Right renal pelvis (tissue), 4 donors: ENCODE measurements at regions not wholly inside any gene's neighbourhood (a gene's known extent, or its start where the extent isn't known, plus 50 kb on each side); places are given as distances from the start of the nearest gene placed in this dataset.

ENCODE experiments used
- DNase-seq, 4 donors: peaks; one replicate each; pipeline ENCODE4 v3.0.0-alpha.2; 2013; ENCODE audit warnings: low read depth in 4 of 4, low spot score in 3 of 4, missing footprints in 1 of 4

DNA sequence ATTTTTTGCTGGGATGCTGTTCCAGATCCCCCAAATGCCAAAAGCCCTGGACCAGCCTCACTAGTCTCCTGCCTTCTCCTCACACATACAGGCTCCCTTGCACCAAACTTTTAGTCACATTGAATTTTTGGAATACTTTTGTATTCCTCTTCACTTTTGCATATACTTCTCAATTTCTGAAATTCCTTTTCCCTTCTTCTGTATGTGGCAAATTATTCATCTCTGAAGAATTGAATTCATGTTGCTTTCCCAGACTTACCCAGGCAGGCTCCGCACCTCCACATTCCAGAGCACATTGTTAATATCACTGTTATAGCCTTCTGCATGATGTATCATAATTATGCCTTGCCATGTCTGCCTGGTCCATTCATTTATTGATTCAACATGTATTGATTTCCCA lies 255.3 kb upstream of the POU3F2 start:
- DNase-seq = no peak

DNA sequence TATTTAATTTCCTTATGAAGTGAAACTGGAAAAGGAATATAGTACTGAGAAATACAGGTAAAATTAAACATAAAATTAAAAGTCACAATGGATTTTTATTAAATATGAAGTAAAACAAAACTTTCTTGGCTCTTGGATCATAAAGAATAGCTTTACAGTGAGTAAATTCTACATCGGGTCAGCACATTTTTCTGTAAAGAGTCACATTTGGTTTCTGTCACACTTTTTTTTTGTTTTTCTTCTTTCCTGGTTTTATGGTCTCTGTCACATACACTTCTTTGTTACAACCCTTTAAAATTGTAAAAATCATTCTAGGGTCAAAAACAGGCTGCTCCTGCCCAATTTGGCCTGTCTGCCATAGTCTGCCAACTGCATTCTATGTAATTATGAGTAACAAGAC lies 254.4 kb upstream of the POU3F2 start:
- no peak for DNase-seq

DNA sequence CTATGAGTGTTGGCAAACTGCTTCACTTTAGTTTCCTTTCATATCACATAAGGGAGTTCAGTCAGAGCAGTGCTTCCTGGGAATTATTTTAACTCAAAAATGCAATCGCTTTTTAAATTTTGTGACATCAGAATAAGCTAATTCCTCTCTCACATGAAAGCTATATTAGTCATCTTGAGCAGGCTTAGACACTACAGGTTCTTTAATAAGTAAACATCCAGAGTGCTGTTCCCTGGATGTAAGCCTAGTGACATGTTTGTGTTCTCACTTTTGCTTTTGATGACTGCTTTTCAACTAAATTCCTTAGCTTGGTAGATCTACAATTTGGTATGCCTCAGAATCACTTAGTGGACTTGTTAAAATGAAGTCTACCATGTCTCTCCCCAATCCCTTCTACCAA lies 252.7 kb upstream of the POU3F2 start:
- DNase-seq = no peak

DNA sequence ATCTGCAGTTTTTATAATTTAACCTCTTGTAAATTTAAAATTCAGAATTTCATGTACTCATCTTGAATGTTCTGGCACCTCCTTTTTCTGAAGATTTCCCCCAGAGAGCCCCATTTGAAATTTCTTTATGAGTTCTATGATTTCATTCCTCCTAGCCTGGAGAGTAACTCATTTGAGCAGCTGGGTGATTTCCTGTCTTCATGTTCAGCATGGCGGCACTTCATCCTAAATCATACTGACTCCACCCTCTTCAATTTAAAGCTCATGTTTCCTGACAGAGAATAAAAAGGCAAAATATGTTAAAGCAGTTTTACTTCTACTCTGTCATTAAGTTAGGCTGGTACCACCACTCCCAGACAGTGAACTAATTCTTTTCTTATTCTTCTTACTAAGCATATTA lies 250.9 kb upstream of the POU3F2 start:
- DNase-seq = no peak

DNA sequence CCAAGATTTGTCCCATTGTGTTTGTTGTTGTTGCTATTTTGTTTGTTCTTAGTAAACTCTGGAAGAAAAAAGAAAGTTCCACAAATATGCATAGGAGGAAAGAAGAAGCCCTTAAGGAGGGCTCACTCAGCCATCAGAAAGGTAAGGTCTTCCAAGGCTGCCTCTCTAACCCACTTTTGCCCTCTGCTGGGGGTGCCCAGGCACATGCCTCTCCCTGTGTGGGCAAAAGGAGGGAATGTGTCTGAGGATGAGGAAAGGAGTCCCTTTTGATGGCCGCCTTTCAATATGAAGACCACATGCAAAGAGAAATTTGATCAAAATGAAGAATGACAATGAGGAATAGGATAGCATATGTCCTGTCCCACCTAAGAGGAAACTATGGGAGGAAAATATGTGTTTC lies 248.2 kb upstream of the POU3F2 start:
- DNase-seq = no peak

DNA sequence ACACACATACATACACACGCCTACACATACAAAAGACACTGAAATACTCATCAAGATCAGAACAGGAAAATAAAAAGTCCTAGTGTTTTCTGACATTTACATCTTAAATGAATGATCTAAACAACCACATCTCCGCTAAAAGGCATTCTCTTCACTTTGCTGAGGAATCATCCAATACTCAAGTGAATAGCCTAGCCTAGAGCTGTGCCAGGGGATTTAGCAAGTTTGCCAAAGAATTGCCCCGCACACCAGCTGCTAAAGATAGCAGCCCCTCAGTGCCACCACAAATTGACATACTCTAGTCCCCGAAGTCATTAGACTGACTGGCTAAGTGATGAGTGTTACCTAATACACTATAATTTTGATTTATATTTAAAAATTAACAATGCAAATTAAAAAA lies 246.8 kb upstream of the POU3F2 start:
- no peak for DNase-seq

DNA sequence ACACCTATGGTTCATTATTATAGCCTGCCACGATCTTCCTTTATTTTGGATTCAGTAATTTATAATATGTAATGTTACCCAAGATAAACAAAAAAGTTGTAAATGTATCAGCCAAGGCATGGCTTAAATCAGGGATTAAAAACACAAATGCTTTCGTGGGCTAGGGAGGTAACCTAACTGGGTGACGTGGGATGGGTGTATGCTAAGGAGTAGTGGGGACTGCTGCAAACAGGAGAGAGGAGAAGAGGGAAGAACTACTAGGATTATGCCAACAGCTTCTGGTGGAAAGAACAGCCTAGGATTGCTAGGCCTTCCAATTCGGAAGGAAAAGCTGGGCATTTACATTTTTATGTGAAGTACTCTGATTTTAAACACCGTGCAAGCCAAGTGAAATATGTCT lies 244.8 kb upstream of the POU3F2 start:
- DNase-seq = no peak

DNA sequence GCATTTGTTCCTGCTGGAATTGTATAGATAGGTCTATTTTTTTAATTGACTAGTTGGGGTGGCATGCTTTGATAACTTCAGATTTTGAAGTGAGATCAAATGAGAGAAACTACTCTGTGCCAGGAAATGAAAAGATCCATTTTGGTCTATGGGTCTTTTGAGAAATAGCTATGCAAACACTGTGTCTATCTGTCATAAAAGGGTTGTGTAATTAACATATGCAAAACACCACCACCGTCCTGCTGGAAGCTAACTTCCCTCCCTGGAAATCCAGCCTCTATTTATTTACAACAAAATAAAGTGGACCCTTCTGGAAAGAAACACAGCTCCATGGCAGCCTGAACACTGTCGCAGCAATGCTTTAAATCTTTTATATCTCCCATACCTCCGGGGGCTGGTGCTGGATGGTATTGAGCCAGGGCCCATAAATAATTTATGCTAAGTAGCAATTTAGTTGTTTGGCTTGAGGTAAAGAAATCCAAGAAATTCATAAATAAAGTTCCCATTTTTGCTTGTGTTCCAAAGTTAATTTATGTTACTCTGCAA lies 244.2 kb upstream of the POU3F2 start:
- DNase-seq = no peak

DNA sequence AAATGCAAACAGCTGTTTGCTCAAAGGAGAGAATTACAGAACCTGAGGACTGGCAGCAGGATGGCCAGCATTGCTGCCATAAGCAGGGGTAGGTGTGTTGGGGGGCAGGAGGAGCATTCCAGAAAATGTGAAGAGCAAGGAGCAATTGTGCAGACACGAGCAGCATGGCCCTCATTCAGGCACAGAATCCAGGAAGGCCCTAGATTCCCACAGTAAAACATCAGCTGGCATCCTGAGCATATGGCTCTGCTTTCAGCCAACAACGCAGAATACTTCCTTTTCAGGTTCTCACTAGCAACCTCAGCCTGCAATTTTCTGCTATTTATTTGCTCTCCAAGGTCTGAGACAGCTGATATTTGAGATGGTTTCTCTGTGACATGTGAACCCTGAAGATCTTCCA lies 243.4 kb upstream of the POU3F2 start:
- no peak for DNase-seq

DNA sequence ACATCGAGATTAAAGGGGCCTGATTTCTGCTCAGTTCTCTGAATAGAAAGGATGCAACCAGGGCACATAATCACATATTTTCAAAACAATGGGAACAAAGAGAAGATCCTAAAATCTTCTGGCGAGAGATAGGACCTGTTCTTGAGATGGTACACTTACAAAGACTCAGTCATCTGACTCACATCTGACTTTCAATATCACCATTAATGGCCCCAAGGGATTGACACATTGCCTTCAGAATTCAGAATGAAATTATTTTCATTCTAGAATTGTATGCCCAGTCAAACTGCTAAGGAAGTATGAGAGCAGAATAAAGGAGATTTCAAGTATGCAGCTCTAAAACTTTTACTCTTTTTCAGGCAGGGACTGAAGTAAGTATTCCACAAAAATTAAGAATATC lies 240.7 kb upstream of the POU3F2 start:
- DNase-seq = no peak

DNA sequence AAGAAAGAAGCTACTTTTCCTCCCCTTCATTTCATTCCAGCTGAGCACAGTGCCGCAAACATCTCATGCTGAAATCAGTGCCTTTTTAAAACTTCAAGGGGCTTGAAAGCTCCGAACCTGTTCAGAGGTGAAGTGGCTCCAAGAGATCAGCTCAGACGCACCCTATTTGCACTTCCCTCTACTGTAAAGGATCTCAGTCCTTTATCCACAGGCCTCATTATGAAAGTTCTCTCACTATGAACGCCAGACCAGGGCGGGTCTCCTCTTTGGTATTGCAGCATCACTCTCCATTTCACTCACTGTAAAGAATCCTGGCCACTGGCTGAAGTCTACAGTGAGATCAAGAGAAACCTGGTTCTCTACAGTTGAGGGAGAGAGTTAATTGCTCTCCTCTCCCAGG lies 232.7 kb upstream of the POU3F2 start:
- no peak for DNase-seq

DNA sequence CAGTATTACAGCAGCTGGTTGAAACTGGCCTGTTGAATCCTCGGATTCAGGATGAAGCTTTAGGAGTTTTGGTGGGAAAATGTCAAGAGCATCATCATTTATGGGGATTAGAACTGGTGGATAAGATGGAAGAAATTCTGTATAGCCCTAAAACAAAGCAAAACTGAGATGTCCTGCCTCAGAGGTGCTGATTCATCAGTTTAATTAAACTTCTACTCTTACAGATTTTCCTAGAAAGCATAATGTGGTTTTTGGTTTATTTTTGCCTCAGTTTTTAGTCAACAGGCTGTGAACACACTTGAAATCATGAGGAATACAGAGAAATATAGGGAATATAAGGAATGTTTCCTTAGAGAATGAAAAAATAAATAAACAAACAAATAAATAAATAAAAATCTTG lies 228.7 kb upstream of the POU3F2 start:
- DNase-seq = no peak

DNA sequence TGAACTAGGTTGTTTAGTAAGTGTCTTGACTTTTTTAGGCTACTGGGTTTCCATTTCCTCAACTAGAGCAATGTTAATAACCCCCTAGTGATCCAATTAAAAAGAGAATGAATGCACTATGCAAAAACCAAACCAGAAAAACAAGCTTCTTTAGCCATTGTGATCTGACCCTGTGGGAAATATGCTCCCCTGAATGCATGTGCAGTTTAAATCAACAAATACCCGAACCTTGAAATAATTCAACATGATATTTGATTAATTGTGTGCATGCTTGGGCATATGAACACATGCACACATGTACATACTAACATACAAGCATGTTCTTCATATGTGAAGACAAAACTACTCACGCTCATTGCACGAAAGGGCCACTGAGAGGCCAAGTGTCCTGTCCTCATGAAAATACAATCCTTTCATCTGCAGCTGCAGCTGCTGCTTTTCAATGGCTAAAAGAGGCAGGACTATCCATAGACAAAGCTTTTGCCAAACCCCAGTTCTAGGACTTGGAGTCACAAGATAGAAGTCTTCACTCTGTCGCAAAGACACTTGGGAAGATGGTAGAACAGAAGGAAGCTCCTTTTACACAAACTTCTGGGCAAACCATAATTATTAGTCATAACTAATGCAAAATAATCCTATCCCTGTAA lies 207.1 kb upstream of the POU3F2 start:
- DNase-seq = no peak

DNA sequence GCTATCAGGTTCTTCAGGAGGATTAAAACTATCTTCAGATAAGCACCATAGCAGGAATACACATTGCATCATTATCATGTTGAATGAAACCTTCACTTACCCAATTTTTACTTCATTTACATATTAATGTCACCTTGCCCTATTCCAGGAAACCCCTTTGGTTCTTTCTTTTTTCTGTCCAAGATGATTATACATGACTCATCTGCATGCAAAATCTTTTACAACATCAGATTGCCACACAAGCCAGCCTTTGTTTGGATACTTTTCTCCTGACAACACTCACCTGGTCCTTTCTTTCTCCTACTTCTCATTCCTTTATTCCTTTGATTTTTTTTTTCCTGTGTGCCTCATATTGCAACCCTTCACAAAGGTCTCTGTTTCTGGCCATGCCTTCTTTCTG lies 200.5 kb upstream of the POU3F2 start:
- DNase-seq = no peak

DNA sequence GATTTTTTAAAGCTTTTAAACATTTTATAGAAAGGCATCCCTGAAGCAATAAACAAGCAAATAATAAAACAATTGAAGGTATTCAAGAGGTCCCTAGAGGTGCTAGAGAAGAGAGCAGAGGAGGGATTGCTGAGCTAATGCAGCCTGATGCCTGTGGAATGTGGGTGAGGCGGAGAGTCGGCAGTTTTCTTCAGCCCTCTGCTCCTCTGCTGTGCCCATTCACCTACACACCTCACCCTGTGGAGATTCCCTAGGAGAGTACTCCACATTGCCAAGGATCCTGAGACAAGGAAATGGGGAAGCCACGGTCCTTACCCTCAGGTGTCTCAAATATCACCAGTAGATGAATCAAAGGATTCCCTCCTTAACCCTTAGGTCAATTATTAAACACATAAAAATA lies 199.8 kb upstream of the POU3F2 start:
- DNase-seq = no peak

DNA sequence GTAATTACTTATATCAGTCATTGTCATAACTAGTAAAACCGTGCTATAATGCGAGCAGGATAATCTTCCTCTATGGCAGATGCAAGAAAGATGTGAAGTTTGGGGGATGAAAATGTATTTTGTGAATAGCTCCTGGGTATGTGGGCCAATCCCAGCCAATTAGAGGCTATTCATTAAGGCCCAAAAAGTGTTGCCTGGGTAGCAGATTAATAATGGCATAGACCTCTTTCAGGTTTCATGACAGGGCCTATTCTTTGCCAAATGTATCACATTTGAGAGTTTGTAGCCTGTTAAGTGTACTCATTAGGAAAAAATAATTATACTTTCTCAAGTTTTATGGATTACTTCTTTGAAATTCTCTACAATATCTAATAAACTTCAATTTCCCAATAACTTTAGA lies 199.2 kb upstream of the POU3F2 start:
- no peak for DNase-seq

DNA sequence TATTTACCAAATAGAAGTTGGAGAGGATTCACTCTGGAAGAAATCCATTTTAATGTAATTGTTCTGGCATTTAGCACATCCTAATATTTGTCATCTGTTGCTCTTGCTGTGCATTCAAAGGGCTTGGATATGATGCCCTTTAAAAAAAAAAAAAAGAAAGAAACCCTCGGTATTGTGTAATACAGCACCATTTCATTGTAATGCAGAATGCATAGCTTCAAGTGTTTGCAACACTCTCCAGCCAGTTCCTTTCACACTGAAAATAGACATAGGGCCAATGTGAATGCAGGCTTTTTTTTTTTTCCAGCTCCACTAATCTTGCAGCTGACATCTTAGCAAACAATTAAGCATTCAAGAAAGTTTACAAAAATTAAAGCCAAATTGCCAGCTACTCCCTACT lies 197.4 kb upstream of the POU3F2 start:
- no peak for DNase-seq

DNA sequence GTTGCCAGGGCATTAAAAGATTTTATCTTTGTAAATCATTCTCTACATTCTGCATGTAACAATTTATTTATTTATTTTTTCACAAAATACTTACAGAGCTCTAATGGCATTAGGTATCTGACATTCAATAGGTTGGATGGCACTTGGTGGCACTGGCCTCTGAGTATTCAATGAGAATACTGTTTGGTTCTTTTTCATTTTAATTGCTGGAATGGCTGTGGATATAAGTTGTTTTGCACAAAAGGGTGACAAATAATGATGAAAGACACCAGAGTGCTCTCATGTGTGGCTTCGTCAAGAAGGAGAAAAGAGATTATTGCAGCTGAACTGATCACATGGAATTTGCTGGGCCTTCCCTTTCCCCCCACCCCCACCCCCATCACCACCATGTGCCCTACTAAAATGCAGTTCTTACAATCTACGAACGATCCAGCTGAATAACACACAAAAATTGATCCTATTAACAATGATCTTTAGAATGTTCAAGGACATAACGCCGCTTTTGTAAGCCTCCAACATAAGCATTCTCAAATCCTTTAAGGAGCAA lies 195.2 kb upstream of the POU3F2 start:
- no peak for DNase-seq

DNA sequence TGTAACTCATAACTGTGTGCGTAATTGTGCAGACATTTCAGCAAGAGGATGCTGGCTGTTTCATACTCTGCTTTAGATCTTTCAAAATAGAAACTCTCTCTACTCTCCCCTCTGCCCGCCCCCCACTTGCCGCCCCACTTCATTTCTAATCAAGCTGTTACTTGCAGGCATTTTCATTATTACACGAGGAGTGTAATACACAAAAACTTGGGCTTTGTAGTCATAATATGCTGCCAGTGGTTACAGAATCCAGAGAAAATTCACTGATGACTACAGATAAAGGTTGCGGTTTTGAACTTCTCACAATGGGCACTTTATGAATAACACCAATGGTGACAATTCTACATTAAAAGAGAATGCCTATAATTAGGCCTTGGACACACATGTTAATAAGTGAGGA lies 194.0 kb upstream of the POU3F2 start:
- no peak for DNase-seq

DNA sequence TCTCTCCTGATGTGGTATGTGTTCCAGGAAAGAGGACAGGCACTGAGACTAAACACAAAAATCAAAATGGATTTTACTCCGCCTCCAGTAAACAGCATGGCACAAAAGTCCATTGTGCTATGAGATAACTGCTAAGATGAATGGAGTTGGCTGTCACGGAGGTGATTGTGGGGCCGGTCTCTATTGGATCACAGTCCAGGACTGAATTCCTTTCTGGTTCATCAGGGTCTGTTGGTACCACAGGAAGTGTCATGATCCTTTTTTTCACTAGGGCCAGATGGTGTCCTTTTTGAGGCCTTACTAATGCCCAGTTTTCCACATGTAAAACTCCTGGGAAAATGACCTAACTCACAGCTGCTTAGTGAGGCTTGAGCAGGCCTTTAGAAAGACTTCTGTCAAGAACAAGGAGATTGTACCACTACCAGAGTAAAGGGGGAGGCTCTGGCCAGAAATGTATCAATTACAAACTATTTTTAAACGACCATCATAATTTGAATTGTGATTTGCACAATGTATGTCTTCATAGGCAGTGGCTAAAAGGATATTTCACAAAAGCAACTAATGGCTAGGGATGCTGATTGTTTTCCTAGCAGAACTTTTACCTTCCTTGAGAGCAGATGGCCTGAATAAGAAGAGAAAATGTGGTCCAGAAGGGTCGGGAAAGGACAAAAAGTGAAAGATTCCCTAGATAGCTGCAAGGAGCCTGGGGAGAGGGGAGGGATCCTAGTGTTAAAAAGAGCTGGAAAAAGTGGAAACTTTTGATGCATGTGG lies 192.2 kb upstream of the POU3F2 start:
- no peak for DNase-seq

DNA sequence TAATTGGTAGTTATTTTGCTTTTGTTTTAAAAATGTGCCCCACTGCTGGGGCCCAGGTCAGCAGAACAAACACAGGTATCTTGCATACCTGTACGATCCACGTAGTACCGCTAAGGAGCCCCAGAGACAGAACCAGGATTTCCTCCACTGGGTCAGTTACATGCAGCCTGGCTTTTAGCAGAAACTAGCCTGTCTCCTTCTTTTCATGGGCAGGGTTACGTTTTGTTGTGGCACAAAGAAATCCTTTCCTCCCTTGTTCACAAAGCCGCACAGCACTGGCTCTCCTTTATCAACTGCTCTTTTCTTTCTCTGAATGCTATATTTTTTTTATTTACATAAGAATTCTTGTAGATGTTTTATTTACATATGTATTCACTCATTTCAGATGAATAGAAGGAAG lies 190.3 kb upstream of the POU3F2 start:
- DNase-seq = no peak
